Chondrocyte (in vitro differentiated cells): ENCODE measurements at regions not wholly inside any gene's neighbourhood (a gene's known extent, or its start where the extent isn't known, plus 50 kb on each side); places are given as distances from the start of the nearest gene placed in this dataset.

ENCODE experiments used
- DNase-seq: peaks from one replicate; pipeline ENCODE4 v3.0.0; 2021; ENCODE audit warnings: mixed read lengths, low spot score
- H3K27ac Mint-ChIP-seq: one replicate; pipeline ENCODE4 v1.8.0; 2021; ENCODE audit warnings: mild to moderate bottlenecking, moderate library complexity, mixed read lengths; ENCODE audit not compliant: unreplicated experiment
- H3K27me3 Mint-ChIP-seq: 2 replicates; pipeline ENCODE4 v1.8.0; 2021; ENCODE audit warnings: low read depth, mixed read lengths
- H3K36me3 Mint-ChIP-seq: 2 replicates; pipeline ENCODE4 v1.8.0; 2021; ENCODE audit warnings: low read depth, mixed read lengths
- H3K4me1 Mint-ChIP-seq: 2 replicates; pipeline ENCODE4 v1.8.0; 2021; ENCODE audit warnings: low read depth, mild to moderate bottlenecking, mixed read lengths
- H3K4me3 Mint-ChIP-seq: one replicate; pipeline ENCODE4 v1.8.0; 2021; ENCODE audit warnings: mild to moderate bottlenecking, moderate library complexity, mixed read lengths; ENCODE audit not compliant: unreplicated experiment
- H3K9me3 Mint-ChIP-seq: 2 replicates; pipeline ENCODE4 v1.8.0; 2021; ENCODE audit warnings: low read depth, mixed read lengths
- TF ChIP-seq, protein P1 (sequence below): fragments of 200-600 bp; sonication (generic); IDR thresholded peaks from 2 replicates; pipeline ENCODE4 v1.5.0; 2021; ENCODE audit warnings: antibody characterized with exemption, mild to moderate bottlenecking, moderate library complexity

DNA sequence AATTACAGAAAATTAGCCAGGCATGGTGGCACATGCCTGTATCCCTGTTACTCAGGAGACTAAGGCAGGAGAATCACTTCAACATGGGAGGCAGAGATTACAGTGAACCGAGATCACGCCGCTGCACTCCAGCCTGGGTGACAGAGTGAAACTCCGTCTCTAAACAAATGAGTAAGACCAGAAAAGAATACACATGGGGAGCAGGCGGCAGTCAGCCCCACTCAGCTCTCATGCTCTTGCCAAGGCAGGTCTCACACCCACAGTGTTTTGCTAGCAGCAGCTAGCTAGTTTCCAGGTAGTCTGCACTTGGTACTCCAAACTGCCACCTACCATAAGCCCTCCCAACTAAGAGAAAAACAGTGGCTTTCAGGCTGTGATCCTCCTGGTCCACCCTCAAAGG is 722.3 kb upstream of the CTNND2 start:
- DNase-seq: no peak
- Mint-ChIP-seq H3K27me3 (peaks cover 3% of the 10 kb centered on the region), H3K4me1 (no peaks in the 10 kb centered on the region), H3K9me3 (peaks cover 3% of the 10 kb centered on the region), H3K4me3 (no peak overlapping the region), H3K27ac (no peak overlapping the region), H3K36me3 (no peaks in the 10 kb centered on the region)
- TF ChIP-seq, protein P1, sequence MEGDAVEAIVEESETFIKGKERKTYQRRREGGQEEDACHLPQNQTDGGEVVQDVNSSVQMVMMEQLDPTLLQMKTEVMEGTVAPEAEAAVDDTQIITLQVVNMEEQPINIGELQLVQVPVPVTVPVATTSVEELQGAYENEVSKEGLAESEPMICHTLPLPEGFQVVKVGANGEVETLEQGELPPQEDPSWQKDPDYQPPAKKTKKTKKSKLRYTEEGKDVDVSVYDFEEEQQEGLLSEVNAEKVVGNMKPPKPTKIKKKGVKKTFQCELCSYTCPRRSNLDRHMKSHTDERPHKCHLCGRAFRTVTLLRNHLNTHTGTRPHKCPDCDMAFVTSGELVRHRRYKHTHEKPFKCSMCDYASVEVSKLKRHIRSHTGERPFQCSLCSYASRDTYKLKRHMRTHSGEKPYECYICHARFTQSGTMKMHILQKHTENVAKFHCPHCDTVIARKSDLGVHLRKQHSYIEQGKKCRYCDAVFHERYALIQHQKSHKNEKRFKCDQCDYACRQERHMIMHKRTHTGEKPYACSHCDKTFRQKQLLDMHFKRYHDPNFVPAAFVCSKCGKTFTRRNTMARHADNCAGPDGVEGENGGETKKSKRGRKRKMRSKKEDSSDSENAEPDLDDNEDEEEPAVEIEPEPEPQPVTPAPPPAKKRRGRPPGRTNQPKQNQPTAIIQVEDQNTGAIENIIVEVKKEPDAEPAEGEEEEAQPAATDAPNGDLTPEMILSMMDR: no peak

GRCh38 chr5:12625667-12626263 is 721.5 kb upstream of the CTNND2 start:
- no peak overlapping the region for H3K4me3 Mint-ChIP-seq
- no peaks in the 10 kb centered on the region for H3K4me1 Mint-ChIP-seq
- H3K9me3 Mint-ChIP-seq: peaks cover 11% of the 10 kb centered on the region
- TF ChIP-seq, protein P1: no peak
- no peaks in the 10 kb centered on the region for H3K36me3 Mint-ChIP-seq
- no peak overlapping the region for H3K27ac Mint-ChIP-seq
- no peak for DNase-seq
- H3K27me3 Mint-ChIP-seq: peaks cover 3% of the 10 kb centered on the region

DNA sequence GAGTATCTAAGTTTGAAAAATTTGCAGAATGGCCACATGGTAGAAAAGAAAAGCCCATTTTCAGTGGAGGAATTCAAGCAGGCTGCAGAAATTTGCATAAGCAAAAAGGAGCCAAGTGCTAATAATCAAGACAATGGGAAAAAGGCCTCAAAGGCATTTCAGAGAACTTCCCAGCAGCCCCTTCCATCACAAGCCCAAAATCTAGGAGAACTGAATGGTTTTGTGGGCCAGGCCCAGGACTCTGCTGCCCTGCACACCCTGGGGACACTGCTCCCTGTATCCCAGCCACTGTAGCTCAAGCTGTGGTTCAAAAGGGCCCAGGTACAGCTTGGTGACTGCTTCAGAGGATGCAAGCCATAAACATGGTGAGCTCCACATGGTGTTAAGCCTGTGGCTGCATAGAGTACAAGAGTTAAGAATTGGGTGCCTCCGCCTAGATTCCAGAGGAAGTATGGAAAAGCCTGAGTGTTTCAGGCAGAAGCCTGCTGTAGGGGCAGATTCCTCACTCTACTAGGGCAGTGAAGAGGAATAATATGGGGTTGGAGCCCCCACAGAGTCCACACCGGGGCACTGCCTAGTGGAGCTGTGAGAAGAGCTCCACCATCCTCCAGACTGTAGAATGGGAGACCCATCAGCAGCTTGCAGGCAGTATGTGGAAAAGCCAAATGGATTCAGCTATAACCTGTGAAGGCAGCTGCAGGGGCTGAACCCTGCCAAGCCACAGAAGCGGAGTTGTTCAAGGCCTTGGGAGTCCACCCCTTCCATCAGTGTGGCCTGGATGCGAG is 720.7 kb upstream of the CTNND2 start:
- TF ChIP-seq, protein P1: no peak
- Mint-ChIP-seq H3K4me3 (no peak overlapping the region), H3K27me3 (peaks cover 3% of the 10 kb centered on the region), H3K36me3 (no peaks in the 10 kb centered on the region), H3K9me3 (peaks cover 13% of the 10 kb centered on the region), H3K4me1 (no peaks in the 10 kb centered on the region), H3K27ac (no peak overlapping the region)
- no peak for DNase-seq

GRCh38 chr5:12623408-12623807 is 719.2 kb upstream of the CTNND2 start:
- TF ChIP-seq, protein P1: no peak
- Mint-ChIP-seq H3K27ac (no peak overlapping the region), H3K27me3 (no peaks in the 10 kb centered on the region), H3K36me3 (no peaks in the 10 kb centered on the region), H3K9me3 (peaks cover 18% of the 10 kb centered on the region), H3K4me3 (no peak overlapping the region), H3K4me1 (no peaks in the 10 kb centered on the region)
- DNase-seq: no peak

- H3K9me3 Mint-ChIP-seq: peaks cover 32% of the 10 kb centered on the region
- TF ChIP-seq, protein P1: no peak
- no peak for DNase-seq
- H3K27me3 Mint-ChIP-seq: no peaks in the 10 kb centered on the region
- H3K36me3 Mint-ChIP-seq: no peaks in the 10 kb centered on the region
- no peaks in the 10 kb centered on the region for H3K4me1 Mint-ChIP-seq
- H3K4me3 Mint-ChIP-seq: no peak overlapping the region
- H3K27ac Mint-ChIP-seq: no peak overlapping the region
These were observed 711.8 kb upstream of the CTNND2 start for GRCh38 chr5:12616093-12616492.
